ENCODE measurements at regions not wholly inside any gene's neighbourhood (a gene's known extent, or its start where the extent isn't known, plus 50 kb on each side); places are given as distances from the start of the nearest gene placed in this dataset.
"Not testable (repeated sequence)": the region's sequence is repeated elsewhere in the genome, so short reads cannot be mapped to it uniquely, and the experiment has no call there.

DNA sequence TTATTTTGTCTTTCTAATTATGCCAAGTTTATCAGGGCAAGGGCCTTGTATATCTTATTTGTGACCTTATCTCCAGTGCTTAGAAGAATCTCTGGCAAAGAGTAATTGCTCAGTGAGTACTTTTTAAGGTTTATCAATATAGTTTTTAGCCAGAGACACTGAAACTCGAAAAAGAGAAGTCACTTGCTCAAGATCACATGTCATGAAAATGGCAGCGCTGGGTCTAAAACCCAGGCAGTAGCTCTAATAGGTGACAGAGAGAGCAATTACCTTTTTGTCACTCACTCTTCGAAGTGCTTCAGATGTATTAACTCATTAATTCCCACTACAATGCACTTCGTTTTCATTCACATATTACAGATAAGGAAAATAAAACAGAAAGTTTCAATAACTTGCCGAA lies 667.5 kb downstream of the DOK5 start:
- TF ChIP-seq CTCF (conservative IDR thresholded peaks at IDR 0.05), result no peak
- H3K27ac ChIP-seq, result no peak overlapping the region

- no peak for TF ChIP-seq CTCF (conservative IDR thresholded peaks at IDR 0.05)
- no peak overlapping the region for H3K27ac ChIP-seq
Measured at GRCh38 chr20:55140631-55141030, 665.2 kb downstream of the DOK5 start.

- TF ChIP-seq CTCF (conservative IDR thresholded peaks at IDR 0.05), result no peak
- no peak overlapping the region for H3K27ac ChIP-seq
Measured at GRCh38 chr20:55139173-55139765, 663.9 kb downstream of the DOK5 start.

DNA sequence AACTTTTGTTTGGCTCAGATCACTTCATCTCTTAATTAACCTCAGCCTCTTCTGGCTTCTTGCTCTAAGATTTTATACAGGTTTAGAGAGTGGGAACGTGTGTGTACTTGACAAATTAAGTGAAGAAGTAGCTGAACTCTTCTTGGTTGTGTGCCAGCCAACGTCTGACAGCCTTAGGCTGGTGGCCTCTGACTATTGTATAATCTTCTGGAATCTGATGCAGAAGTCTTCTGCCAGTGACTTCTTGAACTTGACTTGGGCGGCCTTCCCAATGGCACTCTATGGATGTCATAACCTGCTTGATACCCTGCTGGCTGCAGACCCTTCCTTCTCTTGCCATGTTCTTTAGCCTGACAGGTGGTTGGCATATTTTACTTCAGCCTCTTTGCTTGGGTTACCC lies 660.5 kb downstream of the DOK5 start:
- no peak for TF ChIP-seq CTCF (conservative IDR thresholded peaks at IDR 0.05)
- no peak overlapping the region for H3K27ac ChIP-seq

DNA sequence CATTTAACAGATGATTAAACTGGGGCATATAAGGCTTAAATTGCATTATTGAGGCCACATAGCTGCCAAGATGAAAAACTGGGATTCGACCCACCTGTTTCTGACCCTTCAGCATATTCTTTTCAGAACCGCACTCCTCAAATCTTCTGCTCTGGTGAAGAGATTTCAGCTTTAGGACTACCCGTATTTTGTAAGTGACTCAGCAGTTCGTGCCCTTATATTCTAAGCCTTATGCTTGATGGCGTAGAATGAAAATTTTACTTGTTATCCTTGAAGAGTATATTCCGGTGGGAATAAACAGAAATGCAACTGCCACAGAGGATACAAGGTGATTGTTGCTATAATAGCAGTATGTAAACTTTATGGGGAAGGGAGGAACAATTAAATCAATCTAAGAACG lies 657.1 kb downstream of the DOK5 start:
- H3K27ac ChIP-seq, result no peak overlapping the region
- no peak for TF ChIP-seq CTCF (conservative IDR thresholded peaks at IDR 0.05)

GRCh38 chr20:55117577-55117976 lies 642.2 kb downstream of the DOK5 start:
- H3K27ac ChIP-seq, result not testable (repeated sequence)

DNA sequence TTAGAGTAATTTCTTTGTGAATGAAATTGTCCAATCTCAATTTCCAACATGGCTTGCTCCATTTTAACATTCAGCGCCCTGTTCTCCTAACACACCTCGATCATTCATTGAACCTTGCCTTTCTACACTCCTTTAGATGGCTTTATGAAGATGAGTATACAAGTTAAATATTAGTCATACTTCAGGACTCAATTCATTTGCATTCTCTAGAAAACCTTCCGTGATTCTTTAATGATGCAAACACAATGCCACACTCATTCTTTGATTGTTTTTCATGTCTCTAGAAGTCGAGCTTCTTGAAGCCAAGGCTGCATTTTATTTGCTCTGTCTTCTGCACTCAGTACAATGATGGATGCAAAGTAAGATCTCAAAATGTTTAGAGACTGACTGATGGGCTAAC lies 641.2 kb downstream of the DOK5 start:
- no peak for TF ChIP-seq CTCF (conservative IDR thresholded peaks at IDR 0.05)
- no peak overlapping the region for H3K27ac ChIP-seq

GRCh38 chr20:55103188-55103587 lies 627.8 kb downstream of the DOK5 start:
- H3K27ac ChIP-seq, result no peak overlapping the region

More at GRCh38 chr20:55103188-55103587, 627.8 kb downstream of the DOK5 start:
- no peak for TF ChIP-seq CTCF (conservative IDR thresholded peaks at IDR 0.05)
